Lower leg skin (tissue), 4 donors: ENCODE measurements at regions not wholly inside any gene's neighbourhood (a gene's known extent, or its start where the extent isn't known, plus 50 kb on each side); places are given as distances from the start of the nearest gene placed in this dataset.
"Not testable (repeated sequence)": the region's sequence is repeated elsewhere in the genome, so short reads cannot be mapped to it uniquely, and the experiment has no call there.

Source experiments
- DNase-seq, 2 donors: peaks; one replicate each; pipeline ENCODE4 v3.0.0-alpha.2; 2019; ENCODE audit warnings: low spot score in 2 of 2
- H3K4me3 ChIP-seq: fragments of 200-600 bp; sonication (generic); 2 replicates; pipeline ENCODE4 v1.5.1; 2017; ENCODE audit warnings: mild to moderate bottlenecking, low read depth; ENCODE audit not compliant: poor library complexity, severe bottlenecking
- CTCF ChIP-seq, 3 donors: fragments of 450-650 bp; IDR thresholded peaks; one replicate each; pipeline ENCODE4 v1.5.1; 2016; ENCODE audit warnings: antibody characterized with exemption in 3 of 3, mild to moderate bottlenecking in 3 of 3, moderate library complexity in 2 of 3
- WGBS, 2 donors: methylation state at CpG; one replicate each; pipeline ENCODE4 v1.1.5; 2018; 5-methylcytosine and 5-hydroxymethylcytosine counted together
- intact Hi-C: fragments of 100-400 bp; cut with DNase I; formaldehyde crosslinking; loops from one replicate; pipeline ENCODE4 v1.15.0; 2023; ENCODE audit warnings: low total_unique reads

- H3K4me3 ChIP-seq, intact Hi-C loops: not testable (repeated sequence)
- WGBS, 2 donors = 38 to 54% methylated on average over 2 of the region's 2 CpGs
- peak in 1 of 2 donors; percentile 75 for DNase-seq
Measured at GRCh38 chr21:9006553-9007323, 1514.6 kb upstream of the TPTE start.

- no peak for TF ChIP-seq CTCF (IDR thresholded peaks at IDR 0.05)
- intact Hi-C loops = no loop called here
- no peak overlapping the region for H3K4me3 ChIP-seq
- DNase-seq = peak in 1 of 2 donors; percentile 89
Measured at GRCh38 chr21:9008636-9009035, 1512.7 kb upstream of the TPTE start.

GRCh38 chr21:9009267-9010016, 1511.9 kb upstream of the TPTE start:
- intact Hi-C loops, H3K4me3 ChIP-seq: not testable (repeated sequence)
- peak in 1 of 2 donors; percentile 80 for DNase-seq
- 34 to 47% methylated on average over 3 of the region's 3 CpGs for WGBS, 2 donors

GRCh38 chr21:9010121-9010795, 1511.1 kb upstream of the TPTE start:
- DNase-seq, intact Hi-C loops, H3K4me3 ChIP-seq: not testable (repeated sequence)
- 10 to 23% methylated on average over 2 to 4 of the region's 4 CpGs for WGBS, 2 donors

DNA sequence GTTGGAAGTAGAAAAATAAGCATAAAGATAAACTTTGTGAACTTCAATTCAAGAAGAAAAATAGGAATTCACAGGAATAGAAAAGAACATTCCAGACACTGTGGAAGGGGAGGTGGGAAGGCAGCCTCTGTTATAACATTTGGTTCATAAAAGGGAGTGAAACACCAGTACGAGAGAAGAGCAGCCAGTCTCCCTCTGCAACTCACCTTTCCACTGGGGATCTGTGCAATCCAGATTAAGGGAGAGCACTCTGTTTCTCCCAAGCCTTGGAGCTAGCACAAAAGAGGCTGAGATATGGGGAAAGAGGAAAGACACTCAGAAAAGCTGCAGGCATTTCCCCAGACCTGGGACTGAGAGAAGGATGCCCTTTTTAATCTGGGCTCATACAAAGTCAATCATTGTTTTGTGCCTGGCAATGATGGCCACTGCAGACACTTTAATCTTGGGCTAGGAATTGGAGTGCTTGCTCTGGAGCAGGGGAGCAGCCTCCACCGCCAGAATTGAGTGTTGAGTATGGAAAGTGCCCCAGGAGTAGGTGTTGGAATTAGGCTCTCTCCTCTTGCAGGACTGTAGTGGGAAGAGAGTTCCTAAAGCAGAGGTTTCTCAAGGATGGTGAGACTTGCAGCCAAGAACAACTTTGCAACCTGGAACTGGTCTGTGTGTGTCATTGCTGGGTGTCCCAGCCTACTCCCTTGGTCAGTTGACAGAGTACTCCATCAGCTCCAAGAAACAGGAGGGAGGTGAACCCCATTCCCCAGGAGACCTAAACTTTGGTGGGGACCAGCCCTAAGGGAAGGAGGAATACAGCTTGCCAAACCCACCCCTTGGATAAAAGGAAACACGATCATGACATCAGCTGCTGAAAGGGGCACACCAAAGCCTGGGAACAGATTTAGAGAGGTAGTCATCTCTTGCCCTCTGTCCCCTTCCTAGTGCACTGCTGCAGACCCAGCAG, 1510.2 kb upstream of the TPTE start:
- H3K4me3 ChIP-seq, intact Hi-C loops: not testable (repeated sequence)
- WGBS, 2 donors = 55 to 62% methylated on average over 3 of the region's 3 CpGs
- peak in 1 of 2 donors; percentile 88 for DNase-seq

GRCh38 chr21:9011916-9012315, 1509.5 kb upstream of the TPTE start:
- H3K4me3 ChIP-seq, DNase-seq, intact Hi-C loops: not testable (repeated sequence)
- WGBS, 2 donors = 34 to 36% methylated on average over 4 of the region's 4 CpGs

DNA sequence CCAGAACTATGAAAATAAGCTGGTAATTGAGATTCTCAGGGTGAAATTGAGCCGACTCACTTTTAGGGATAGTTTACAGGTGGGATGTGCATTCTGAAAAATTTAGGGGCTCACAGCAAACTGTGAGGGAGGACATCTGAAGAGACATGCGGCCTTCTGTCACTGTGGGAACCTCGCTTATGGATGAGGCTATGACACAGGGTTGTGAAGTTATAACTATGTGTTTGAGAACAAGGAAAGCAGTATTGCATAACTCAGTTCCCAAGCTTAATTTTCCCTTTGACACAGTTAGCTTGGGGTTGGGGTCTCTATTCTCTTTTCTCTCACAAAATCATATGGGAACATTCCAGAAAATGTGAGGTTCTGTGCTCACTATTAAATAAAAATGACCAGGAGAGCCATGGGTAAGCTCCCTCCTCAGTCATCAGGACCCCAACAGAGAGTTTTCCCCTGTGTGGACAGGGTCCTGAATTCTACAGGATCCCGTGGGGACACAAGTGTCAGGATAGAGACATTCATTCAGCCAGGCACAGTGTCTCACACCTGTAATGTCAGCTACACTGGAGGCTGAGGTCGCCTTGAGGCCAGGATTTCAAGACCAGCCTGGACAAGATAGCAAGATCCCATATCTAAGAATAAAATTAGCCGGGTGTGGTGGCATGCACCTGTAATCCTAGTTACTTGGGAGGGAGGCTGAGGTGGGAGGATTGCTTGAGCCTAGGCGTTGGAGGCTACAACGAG, 1507.7 kb upstream of the TPTE start:
- WGBS, 2 donors = 51 to 60% methylated on average over 8 of the region's 8 CpGs
- intact Hi-C loops = not testable (repeated sequence)
- peak in 1 of 2 donors; percentile 89 for DNase-seq

GRCh38 chr21:9014243-9014734, 1507.1 kb upstream of the TPTE start:
- H3K4me3 ChIP-seq, DNase-seq, intact Hi-C loops: not testable (repeated sequence)
- 69 to 72% methylated on average over 7 of the region's 7 CpGs for WGBS, 2 donors

More for the DNA sequence above, 1507.7 kb upstream of the TPTE start:
- H3K4me3 ChIP-seq = not testable (repeated sequence)

DNA sequence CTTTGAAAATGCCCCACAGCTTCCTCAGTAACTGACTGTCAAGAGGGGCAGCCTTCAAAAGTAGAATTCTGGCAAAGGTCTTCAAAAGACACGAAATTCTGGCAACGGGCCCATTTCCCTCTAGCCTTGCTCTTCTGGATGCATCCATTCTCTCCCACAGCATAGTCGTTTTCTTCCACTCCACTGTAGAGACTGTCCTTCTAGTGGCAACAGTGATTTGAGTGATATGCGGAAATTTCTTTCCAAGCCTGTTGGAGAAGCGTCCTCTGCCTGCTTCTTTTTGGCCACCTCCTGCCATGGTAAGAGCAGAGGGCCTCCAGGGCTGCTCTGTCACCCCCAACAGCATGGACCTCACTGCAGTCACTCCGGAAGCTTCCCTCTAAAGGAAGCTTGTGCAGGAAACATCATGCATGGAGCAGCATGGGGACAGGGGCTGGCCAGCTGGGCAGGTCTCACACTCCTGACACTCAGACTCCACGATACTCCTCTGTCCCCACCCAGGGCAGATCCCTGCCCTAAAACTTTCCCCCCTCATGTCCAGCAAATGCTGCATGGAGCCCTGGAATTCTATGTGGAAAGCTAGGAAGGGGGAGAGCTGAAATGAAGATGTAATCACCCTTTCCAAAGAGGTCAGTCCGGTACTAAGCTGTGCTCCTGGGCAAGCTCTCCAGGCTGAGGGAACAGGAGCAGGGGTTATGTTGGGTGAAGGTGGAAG, 1505.7 kb upstream of the TPTE start:
- 57 to 58% methylated on average over 7 to 8 of the region's 8 CpGs for WGBS, 2 donors
- intact Hi-C loops, H3K4me3 ChIP-seq: not testable (repeated sequence)
- DNase-seq = peak in 1 of 2 donors; percentile 89

DNA sequence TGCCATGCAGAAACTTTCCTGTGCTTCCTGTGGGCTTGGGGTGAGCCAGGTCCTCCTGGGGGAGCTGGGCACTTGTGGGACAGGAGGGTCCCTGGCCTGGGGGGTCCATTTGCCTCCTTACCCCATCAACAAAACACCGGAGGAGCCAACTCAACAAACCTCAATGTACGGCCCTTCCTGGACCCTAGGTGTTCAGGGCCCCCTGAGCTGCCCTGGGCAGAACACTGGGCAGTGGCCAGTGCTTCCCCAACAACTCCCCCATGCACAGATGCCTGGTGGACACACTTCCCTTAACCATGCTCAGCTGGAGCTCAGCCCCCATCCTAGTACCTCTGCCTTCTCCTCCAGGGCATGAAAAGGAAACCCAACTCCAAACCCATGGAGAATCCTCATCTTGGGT, 1504.2 kb upstream of the TPTE start:
- H3K4me3 ChIP-seq, intact Hi-C loops, DNase-seq: not testable (repeated sequence)
- WGBS, 2 donors = 38 to 45% methylated on average over 2 of the region's 2 CpGs

DNA sequence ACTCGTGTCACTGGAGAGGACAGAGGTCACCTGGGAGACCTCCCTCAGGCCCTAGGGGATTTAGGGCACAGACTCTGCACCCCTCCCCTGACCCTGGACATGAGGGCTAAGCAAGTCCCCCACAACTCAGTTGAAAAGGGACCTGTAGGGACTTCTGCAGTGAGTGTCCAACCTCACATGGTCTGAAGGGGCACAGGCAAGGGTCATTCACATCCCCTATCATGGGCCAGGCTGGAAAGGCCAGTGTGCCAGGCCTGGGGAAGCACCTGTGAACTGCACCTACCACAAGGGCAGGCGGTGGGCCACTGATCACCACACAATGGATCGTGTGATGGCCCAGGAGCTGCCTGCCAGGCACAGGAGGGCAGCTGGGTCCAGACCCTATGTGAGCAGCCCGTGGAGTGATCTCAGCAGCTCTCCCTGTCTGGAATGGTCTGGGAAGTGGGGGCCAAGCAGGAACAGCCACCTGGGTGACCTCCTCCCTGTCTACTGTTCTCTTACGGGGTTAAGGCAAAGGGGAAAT, 1502.6 kb upstream of the TPTE start:
- 45 to 48% methylated on average over 3 to 4 of the region's 5 CpGs for WGBS, 2 donors
- DNase-seq, H3K4me3 ChIP-seq, intact Hi-C loops: not testable (repeated sequence)
